Type B pancreatic cell (in vitro differentiated cells): ENCODE measurements at regions not wholly inside any gene's neighbourhood (a gene's known extent, or its start where the extent isn't known, plus 50 kb on each side); places are given as distances from the start of the nearest gene placed in this dataset.

Experiments used
- DNase-seq: peaks from one replicate; pipeline ENCODE4 v3.0.0; 2021; ENCODE audit warnings: mixed read lengths; ENCODE audit not compliant: unreplicated experiment; ENCODE audit errors: extremely low spot score
- H3K27ac Mint-ChIP-seq: 2 replicates; pipeline ENCODE4 v1.8.0; 2021; ENCODE audit warnings: mild to moderate bottlenecking, mixed read lengths
- H3K27me3 Mint-ChIP-seq: 2 replicates; pipeline ENCODE4 v1.8.0; 2021; ENCODE audit warnings: mixed read lengths
- H3K36me3 Mint-ChIP-seq: 2 replicates; pipeline ENCODE4 v1.8.0; 2021; ENCODE audit warnings: mixed read lengths
- H3K4me1 Mint-ChIP-seq: one replicate; pipeline ENCODE4 v1.8.0; 2021; ENCODE audit warnings: mixed read lengths; ENCODE audit not compliant: unreplicated experiment
- H3K4me3 Mint-ChIP-seq: 2 replicates; pipeline ENCODE4 v1.8.0; 2021; ENCODE audit warnings: mild to moderate bottlenecking, mixed read lengths
- H3K9me3 Mint-ChIP-seq: 2 replicates; pipeline ENCODE4 v1.8.0; 2021; ENCODE audit warnings: mixed read lengths
- TF ChIP-seq, protein P1 (sequence below): fragments of 200-600 bp; sonication (generic); conservative IDR thresholded peaks from 2 replicates; pipeline ENCODE4 v1.5.0; 2021; ENCODE audit warnings: antibody characterized with exemption, mild to moderate bottlenecking

DNA sequence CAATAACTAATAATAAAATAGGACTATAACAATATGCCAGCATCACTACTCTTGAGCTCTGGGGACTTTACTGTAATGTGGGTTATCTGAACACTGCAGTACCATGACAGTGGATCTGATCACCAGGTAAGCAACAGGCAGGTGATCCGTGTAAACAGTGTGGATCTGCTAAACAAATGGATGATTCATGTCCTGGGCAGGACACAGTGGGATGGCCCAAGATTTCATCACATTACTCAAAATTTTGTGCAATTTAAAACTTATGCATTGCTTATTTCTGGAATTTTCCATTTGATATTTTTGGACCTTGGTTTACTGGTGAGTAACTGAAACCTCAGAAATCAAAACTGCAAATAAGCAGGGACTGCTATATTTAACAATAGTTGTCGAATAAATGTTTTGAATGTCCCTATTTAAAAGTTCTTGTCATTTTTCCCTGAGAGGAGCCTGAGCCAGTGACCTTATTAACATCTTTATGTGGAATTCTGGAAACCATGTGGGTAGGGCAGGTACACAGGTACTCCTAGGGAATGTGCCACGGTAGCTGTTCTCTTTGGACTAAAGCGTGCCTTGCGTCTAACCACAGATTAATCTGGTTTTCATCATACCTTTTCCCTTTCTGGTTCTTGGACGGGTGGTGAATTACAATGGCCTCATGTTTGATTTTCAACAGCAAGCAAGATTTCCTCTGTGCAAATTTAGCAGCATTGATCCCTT, 214.5 kb upstream of the SASH1 start:
- TF ChIP-seq, protein P1, sequence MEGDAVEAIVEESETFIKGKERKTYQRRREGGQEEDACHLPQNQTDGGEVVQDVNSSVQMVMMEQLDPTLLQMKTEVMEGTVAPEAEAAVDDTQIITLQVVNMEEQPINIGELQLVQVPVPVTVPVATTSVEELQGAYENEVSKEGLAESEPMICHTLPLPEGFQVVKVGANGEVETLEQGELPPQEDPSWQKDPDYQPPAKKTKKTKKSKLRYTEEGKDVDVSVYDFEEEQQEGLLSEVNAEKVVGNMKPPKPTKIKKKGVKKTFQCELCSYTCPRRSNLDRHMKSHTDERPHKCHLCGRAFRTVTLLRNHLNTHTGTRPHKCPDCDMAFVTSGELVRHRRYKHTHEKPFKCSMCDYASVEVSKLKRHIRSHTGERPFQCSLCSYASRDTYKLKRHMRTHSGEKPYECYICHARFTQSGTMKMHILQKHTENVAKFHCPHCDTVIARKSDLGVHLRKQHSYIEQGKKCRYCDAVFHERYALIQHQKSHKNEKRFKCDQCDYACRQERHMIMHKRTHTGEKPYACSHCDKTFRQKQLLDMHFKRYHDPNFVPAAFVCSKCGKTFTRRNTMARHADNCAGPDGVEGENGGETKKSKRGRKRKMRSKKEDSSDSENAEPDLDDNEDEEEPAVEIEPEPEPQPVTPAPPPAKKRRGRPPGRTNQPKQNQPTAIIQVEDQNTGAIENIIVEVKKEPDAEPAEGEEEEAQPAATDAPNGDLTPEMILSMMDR, result no peak
- no peaks in the 10 kb centered on the region for H3K36me3 Mint-ChIP-seq
- DNase-seq, result no peak
- H3K9me3 Mint-ChIP-seq, result no peaks in the 10 kb centered on the region
- H3K27ac Mint-ChIP-seq, result no peak overlapping the region
- H3K4me1 Mint-ChIP-seq, result peaks cover 4% of the 10 kb centered on the region
- no peak overlapping the region for H3K4me3 Mint-ChIP-seq
- no peaks in the 10 kb centered on the region for H3K27me3 Mint-ChIP-seq

DNA sequence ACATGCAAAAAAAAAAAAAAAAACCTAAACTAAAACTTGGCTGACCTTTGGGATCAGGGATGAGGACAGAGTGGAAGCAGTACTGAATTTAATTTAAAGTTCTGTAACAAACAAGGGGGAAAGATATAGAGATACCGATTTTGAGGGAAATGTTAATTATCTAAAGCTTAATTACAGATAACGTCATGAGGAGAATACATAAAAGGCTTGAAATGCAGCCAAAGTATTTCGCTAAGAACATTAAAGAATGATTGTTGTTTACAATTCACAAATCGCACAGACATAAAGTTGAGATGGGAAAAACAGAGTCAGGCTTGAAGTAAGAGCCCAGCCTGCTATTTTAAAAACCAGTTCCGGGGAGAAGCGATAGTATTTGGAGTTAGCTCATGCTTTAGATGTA, 208.0 kb upstream of the SASH1 start:
- Mint-ChIP-seq H3K4me3 (no peak overlapping the region), H3K9me3 (no peaks in the 10 kb centered on the region), H3K36me3 (no peaks in the 10 kb centered on the region), H3K27me3 (no peaks in the 10 kb centered on the region), H3K27ac (no peak overlapping the region), H3K4me1 (no peaks in the 10 kb centered on the region)
- TF ChIP-seq, protein P1, result no peak
- DNase-seq, result no peak

DNA sequence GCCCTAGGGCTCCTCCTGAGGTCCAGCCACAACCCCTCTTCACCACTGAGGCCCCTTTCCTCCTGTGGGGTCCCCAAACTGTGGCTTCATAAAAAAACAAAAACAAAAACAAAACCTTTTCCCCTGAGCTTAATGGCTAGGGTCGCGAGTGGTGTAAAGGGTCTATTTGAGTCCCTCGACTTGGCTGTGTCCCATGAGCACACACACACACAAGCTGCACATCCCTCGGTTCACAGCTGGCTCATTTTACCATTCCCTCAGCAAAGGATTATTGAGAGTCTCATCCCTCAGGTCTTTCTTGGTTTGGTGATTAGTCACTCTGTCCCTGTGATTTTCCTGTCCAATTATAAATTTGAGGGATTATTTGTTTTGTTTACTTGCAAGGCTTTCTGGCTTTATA, 206.1 kb upstream of the SASH1 start:
- TF ChIP-seq, protein P1, result no peak
- no peak for DNase-seq
- no peaks in the 10 kb centered on the region for H3K36me3 Mint-ChIP-seq
- no peaks in the 10 kb centered on the region for H3K27me3 Mint-ChIP-seq
- no peak overlapping the region for H3K4me3 Mint-ChIP-seq
- H3K27ac Mint-ChIP-seq, result no peak overlapping the region
- peaks cover 6% of the 10 kb centered on the region for H3K9me3 Mint-ChIP-seq
- H3K4me1 Mint-ChIP-seq, result no peaks in the 10 kb centered on the region

DNA sequence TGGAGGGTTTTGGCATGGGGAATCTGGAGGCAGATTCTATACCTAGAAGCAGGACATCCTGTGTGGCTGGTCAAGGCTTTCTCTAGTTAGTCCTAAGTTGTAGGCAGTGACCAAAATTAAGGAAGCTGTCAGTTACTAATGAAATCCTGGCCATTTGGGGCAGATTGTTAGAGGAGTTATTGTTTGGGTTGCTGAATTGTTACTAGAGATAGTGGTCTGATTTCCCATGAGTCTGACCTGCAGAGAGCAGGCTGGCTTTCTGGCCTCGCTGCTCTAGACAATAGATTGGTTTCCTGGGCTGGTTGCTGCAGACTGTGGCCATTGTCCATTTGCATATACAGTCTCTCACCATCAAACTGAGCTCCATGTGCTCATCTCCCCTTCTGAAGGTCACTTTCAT, 205.0 kb upstream of the SASH1 start:
- TF ChIP-seq, protein P1, result no peak
- Mint-ChIP-seq H3K27ac (no peak overlapping the region), H3K9me3 (peaks cover 6% of the 10 kb centered on the region), H3K4me3 (no peak overlapping the region), H3K27me3 (no peaks in the 10 kb centered on the region), H3K4me1 (no peaks in the 10 kb centered on the region), H3K36me3 (no peaks in the 10 kb centered on the region)
- DNase-seq, result no peak

DNA sequence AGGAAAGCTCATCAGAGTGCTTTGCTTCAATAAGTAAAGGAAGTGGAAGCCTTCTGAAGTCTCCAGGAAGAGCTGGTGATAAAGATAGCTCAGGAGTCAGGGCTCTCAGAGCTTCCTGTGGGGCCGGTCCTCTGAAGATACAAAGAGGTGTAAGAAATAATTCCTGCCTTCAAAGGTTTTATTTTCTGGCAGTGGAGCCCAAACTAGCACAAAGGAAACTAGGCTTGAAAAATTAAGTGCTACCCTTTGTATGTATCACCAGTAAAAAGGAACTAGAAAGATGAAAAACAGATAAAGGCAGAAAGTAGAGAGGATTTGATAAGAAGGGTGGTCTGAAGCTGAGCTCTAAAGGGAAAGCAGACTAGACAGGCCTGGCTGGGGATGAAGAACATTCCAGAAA, 204.1 kb upstream of the SASH1 start:
- H3K4me1 Mint-ChIP-seq, result no peaks in the 10 kb centered on the region

More for the DNA sequence above, 204.1 kb upstream of the SASH1 start:
- Mint-ChIP-seq H3K27ac (no peak overlapping the region), H3K27me3 (no peaks in the 10 kb centered on the region), H3K4me3 (no peak overlapping the region), H3K9me3 (peaks cover 6% of the 10 kb centered on the region), H3K36me3 (no peaks in the 10 kb centered on the region)
- TF ChIP-seq, protein P1, result no peak
- DNase-seq, result no peak
